H1 (cell line): ENCODE measurements at regions not wholly inside any gene's neighbourhood (a gene's known extent, or its start where the extent isn't known, plus 50 kb on each side); places are given as distances from the start of the nearest gene placed in this dataset.

Source experiments
- JUN ChIP-seq: IDR thresholded peaks from 2 replicates; pipeline ENCODE4 v1.6.1; 2011; ENCODE audit warnings: low read depth, mild to moderate bottlenecking, improper control_type of control experiment, low read length
- MAFK ChIP-seq: IDR thresholded peaks from 2 replicates; pipeline ENCODE4 v1.6.1; 2012; ENCODE audit warnings: low read depth, mild to moderate bottlenecking, improper control_type of control experiment, low read length
- TAF7 ChIP-seq: optimal IDR thresholded peaks from 2 replicates; pipeline ENCODE3; 2011; ENCODE audit warnings: low read depth, mild to moderate bottlenecking, inconsistent platforms, low read length, moderate library complexity, borderline replicate concordance
- TF ChIP-seq, protein P1 (sequence below): IDR thresholded peaks from 2 replicates; pipeline ENCODE4 v1.6.1; 2012; ENCODE audit warnings: low read length, inconsistent platforms

DNA sequence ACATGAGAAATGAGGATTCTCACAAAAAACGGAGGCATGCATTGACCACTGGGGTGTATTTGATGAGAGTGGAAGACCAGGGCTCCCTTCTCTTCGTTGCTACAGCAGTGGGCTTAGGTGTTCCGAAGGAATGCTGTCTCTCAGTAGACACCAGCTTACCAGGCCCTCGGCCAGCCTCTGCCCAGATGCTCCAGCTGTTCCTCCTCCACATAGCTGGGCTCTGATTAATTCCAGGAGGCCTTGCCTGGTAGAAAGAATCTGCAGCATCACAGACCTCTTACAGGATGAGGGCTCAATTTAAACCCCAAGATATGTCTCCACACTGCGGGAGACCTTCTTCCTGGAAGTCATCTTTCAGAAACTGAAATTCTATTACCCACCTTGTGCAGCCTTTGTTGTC is 346.6 kb upstream of the TENM3 start (continued):
- TF ChIP-seq MAFK (no peak), TAF7 (no peak), JUN (no peak)
- TF ChIP-seq, protein P1, sequence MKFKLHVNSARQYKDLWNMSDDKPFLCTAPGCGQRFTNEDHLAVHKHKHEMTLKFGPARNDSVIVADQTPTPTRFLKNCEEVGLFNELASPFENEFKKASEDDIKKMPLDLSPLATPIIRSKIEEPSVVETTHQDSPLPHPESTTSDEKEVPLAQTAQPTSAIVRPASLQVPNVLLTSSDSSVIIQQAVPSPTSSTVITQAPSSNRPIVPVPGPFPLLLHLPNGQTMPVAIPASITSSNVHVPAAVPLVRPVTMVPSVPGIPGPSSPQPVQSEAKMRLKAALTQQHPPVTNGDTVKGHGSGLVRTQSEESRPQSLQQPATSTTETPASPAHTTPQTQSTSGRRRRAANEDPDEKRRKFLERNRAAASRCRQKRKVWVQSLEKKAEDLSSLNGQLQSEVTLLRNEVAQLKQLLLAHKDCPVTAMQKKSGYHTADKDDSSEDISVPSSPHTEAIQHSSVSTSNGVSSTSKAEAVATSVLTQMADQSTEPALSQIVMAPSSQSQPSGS: no peak
